ENCODE measurements at regions not wholly inside any gene's neighbourhood (a gene's known extent, or its start where the extent isn't known, plus 50 kb on each side); places are given as distances from the start of the nearest gene placed in this dataset.

DNA sequence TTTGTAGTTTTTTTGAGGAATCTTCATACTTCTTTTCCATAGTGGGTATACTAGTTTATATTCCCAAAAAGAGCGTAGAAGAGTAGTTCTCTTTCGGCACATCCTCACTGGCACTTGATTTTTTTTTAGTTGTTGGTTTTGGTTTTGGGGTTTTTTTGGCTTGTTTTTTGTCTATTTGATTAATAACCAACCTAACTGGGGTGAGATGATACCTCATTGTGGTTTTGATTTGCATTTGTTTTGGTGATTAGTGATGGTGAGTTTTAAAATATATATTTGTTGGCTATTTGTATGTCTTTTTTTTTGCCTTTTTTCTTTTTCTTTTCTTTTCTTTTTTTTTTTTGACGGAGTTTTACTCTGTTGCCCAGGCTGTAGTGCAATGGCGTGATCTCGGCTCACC is 69.7 kb upstream of the BTG1 start:
- no peak overlapping the region for H3K4me3 Mint-ChIP-seq
- H3K36me3 Mint-ChIP-seq = no peaks in the 10 kb centered on the region

DNA sequence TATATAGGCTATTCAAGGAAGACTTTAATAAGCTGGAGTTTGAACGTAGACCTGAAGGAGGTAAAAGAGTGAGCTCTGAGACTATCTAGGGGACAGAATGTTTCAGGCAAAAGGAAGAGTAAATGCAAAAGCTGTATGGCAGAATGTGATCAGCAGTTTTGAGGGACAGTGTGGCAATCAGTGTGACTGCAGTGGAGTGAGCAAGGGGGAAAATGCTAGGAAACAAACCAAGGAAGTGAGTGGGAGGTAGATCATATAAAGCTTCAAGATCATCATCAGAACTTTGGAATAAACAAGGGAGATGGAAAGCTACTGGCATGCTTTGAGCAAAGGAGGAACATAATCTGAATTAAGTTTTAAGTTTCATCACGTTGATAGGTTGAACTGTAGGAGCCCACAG is 67.5 kb upstream of the BTG1 start:
- H3K36me3 Mint-ChIP-seq = no peaks in the 10 kb centered on the region
- H3K27me3 Mint-ChIP-seq = no peaks in the 10 kb centered on the region
- H3K9me3 Mint-ChIP-seq = peaks cover 11% of the 10 kb centered on the region
- DNase-seq (ENCODE audit: extremely low spot score, unreplicated experiment) = no peak
- no peak overlapping the region for H3K4me3 Mint-ChIP-seq
- TF ChIP-seq, protein P1, sequence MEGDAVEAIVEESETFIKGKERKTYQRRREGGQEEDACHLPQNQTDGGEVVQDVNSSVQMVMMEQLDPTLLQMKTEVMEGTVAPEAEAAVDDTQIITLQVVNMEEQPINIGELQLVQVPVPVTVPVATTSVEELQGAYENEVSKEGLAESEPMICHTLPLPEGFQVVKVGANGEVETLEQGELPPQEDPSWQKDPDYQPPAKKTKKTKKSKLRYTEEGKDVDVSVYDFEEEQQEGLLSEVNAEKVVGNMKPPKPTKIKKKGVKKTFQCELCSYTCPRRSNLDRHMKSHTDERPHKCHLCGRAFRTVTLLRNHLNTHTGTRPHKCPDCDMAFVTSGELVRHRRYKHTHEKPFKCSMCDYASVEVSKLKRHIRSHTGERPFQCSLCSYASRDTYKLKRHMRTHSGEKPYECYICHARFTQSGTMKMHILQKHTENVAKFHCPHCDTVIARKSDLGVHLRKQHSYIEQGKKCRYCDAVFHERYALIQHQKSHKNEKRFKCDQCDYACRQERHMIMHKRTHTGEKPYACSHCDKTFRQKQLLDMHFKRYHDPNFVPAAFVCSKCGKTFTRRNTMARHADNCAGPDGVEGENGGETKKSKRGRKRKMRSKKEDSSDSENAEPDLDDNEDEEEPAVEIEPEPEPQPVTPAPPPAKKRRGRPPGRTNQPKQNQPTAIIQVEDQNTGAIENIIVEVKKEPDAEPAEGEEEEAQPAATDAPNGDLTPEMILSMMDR (conservative IDR thresholded peaks at IDR 0.05) = no peak
- H3K27ac Mint-ChIP-seq = no peak overlapping the region
- no peaks in the 10 kb centered on the region for H3K4me1 Mint-ChIP-seq (ENCODE audit: unreplicated experiment)

More for the DNA sequence above, 69.7 kb upstream of the BTG1 start:
- Mint-ChIP-seq H3K4me1 (ENCODE audit: unreplicated experiment) (no peaks in the 10 kb centered on the region), H3K9me3 (peaks cover 14% of the 10 kb centered on the region), H3K27ac (no peak overlapping the region), H3K27me3 (no peaks in the 10 kb centered on the region)
- TF ChIP-seq, protein P1 (conservative IDR thresholded peaks at IDR 0.05) = no peak
- DNase-seq (ENCODE audit: extremely low spot score, unreplicated experiment) = no peak

DNA sequence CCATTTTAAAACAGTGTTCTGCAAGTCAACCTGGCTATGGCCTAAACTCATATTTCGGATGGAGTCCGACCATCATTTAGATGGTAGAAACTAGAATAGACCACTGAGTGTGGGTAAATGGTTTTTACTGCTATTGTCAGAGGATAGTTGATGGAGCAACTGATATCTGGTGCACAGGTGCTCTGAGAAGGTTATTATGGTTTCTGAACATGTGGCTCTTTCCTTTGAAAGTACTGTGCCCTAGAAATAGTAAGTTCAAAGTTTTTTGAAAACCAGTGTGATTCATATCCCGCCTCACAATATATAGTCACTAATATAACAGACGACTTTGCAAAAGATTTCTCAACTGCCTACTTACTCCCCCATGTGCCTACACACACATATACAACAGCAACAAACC is 64.4 kb upstream of the BTG1 start:
- H3K36me3 Mint-ChIP-seq = peaks cover 3% of the 10 kb centered on the region
- TF ChIP-seq, protein P1 (conservative IDR thresholded peaks at IDR 0.05) = no peak
- H3K4me3 Mint-ChIP-seq = no peak overlapping the region
- peaks cover 5% of the 10 kb centered on the region for H3K27me3 Mint-ChIP-seq
- peaks cover 8% of the 10 kb centered on the region for H3K9me3 Mint-ChIP-seq
- H3K27ac Mint-ChIP-seq = no peak overlapping the region
- DNase-seq (ENCODE audit: extremely low spot score, unreplicated experiment) = no peak
- H3K4me1 Mint-ChIP-seq (ENCODE audit: unreplicated experiment) = no peaks in the 10 kb centered on the region

DNA sequence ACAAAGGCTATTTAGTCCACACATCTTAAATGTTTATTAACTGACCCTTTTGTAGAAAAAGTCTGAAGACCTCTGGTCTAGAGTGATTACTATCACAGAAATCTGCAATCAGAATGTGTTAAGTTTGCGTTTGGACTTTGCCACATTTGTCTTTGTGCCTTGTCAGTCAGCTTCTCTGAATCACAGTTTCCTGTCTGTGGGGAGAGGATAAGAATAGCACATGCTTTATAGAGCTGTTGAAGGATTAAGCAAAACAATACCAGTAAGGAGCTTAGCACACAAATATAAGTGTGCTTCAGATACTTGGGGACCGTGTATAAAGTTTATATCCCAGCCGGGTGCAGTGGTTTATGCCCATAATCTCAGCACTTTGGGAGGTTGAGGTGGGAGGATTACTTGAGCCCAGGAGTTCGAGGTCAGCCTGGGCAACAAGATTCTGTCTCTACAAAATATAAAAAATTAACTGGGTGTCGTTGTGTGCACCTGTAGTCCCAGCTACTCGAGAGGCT is 63.0 kb upstream of the BTG1 start:
- H3K4me1 Mint-ChIP-seq (ENCODE audit: unreplicated experiment) = no peaks in the 10 kb centered on the region
- peaks cover 3% of the 10 kb centered on the region for H3K36me3 Mint-ChIP-seq
- peaks cover 4% of the 10 kb centered on the region for H3K9me3 Mint-ChIP-seq
- peaks cover 5% of the 10 kb centered on the region for H3K27me3 Mint-ChIP-seq
- TF ChIP-seq, protein P1 (conservative IDR thresholded peaks at IDR 0.05) = no peak
- H3K4me3 Mint-ChIP-seq = no peak overlapping the region
- no peak for DNase-seq (ENCODE audit: extremely low spot score, unreplicated experiment)
- no peak overlapping the region for H3K27ac Mint-ChIP-seq

DNA sequence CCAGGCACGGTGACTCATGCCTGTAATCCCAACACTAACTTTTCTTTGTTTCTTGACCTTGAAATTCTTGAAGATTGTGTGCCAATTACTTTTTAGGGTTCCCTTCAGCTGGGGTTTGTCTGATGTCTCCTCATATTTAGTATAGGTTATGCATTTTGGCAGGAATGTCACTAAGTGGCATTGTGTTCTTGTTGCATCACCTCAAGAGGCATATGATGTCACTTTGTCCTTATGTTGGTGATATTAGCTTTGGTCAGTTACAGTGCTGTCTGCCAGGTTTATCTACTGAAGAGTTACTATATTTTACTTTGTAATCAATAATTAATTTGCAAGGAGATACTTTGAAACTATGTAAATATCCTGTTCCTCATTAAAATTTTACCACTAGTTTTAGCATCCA is 61.0 kb upstream of the BTG1 start:
- Mint-ChIP-seq H3K27ac (no peak overlapping the region), H3K4me1 (ENCODE audit: unreplicated experiment) (no peaks in the 10 kb centered on the region), H3K4me3 (no peak overlapping the region), H3K27me3 (peaks cover 5% of the 10 kb centered on the region), H3K36me3 (peaks cover 3% of the 10 kb centered on the region), H3K9me3 (peaks cover under 1% of the 10 kb centered on the region)
- TF ChIP-seq, protein P1 (conservative IDR thresholded peaks at IDR 0.05) = no peak
- DNase-seq (ENCODE audit: extremely low spot score, unreplicated experiment) = no peak

DNA sequence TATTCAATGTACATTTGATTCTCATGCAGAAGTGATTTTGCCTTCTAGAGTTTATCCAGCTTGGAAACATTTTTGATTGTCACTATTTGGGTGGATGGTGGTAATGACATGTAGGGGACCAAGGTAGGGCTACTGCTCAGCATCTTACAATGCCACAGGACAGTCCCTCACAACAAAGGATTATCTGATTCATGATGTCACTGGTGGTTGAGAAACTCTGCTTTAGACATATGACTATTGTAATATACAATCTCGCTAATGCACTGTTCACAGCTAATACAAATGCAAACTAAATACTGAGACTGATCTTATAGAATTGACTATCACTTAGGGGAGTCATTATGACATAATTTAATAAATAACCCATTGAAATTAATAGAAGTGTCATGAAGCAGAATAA is 60.4 kb upstream of the BTG1 start:
- peaks cover 3% of the 10 kb centered on the region for H3K36me3 Mint-ChIP-seq
- H3K9me3 Mint-ChIP-seq = no peaks in the 10 kb centered on the region
- no peak overlapping the region for H3K27ac Mint-ChIP-seq

More for the DNA sequence above, 60.4 kb upstream of the BTG1 start:
- TF ChIP-seq, protein P1 (conservative IDR thresholded peaks at IDR 0.05) = no peak
- no peak for DNase-seq (ENCODE audit: extremely low spot score, unreplicated experiment)
- no peaks in the 10 kb centered on the region for H3K4me1 Mint-ChIP-seq (ENCODE audit: unreplicated experiment)
- H3K4me3 Mint-ChIP-seq = no peak overlapping the region
- peaks cover 5% of the 10 kb centered on the region for H3K27me3 Mint-ChIP-seq

Data from type B pancreatic cell (in vitro differentiated cells).